Mucosa of rectum (tissue), 2 donors: ENCODE measurements at regions not wholly inside any gene's neighbourhood (a gene's known extent, or its start where the extent isn't known, plus 50 kb on each side); places are given as distances from the start of the nearest gene placed in this dataset.
"Not testable (repeated sequence)": the region's sequence is repeated elsewhere in the genome, so short reads cannot be mapped to it uniquely, and the experiment has no call there.

Experiments used
- H3K27ac ChIP-seq, 2 donors: one replicate each; pipeline ENCODE4 v1.7.0; 2013; ENCODE audit warnings: inconsistent platforms in 2 of 2, low read depth in 2 of 2, low read length in 2 of 2
- H3K27me3 ChIP-seq, 2 donors: one replicate each; pipeline ENCODE4 v1.7.0; 2013; ENCODE audit warnings: low read length in 2 of 2; ENCODE audit not compliant: control insufficient read depth in 2 of 2, insufficient read depth in 2 of 2
- H3K36me3 ChIP-seq, 2 donors: one replicate each; pipeline ENCODE4 v1.7.0; 2013; ENCODE audit warnings: low read length in 2 of 2; ENCODE audit not compliant: control insufficient read depth in 2 of 2, insufficient read depth in 2 of 2
- H3K4me1 ChIP-seq, 2 donors: one replicate each; pipeline ENCODE4 v1.7.0; 2013; ENCODE audit warnings: low read length in 2 of 2, mild to moderate bottlenecking in 1 of 2; ENCODE audit not compliant: control insufficient read depth in 2 of 2, insufficient read depth in 2 of 2
- H3K4me3 ChIP-seq, 2 donors: one replicate each; pipeline ENCODE4 v1.7.0; 2013; ENCODE audit warnings: low read length in 2 of 2
- H3K9ac ChIP-seq, 2 donors: one replicate each; pipeline ENCODE4 v1.7.0; 2013; ENCODE audit warnings: low read length in 2 of 2, low read depth in 1 of 2, mild to moderate bottlenecking in 1 of 2
- H3K9me3 ChIP-seq, 2 donors: one replicate each; pipeline ENCODE4 v1.7.0; 2013; ENCODE audit warnings: low read length in 2 of 2; ENCODE audit not compliant: control insufficient read depth in 2 of 2
- donor health status: healthy.
- donor health status: Normal muscosa, but diverticular disease.

- H3K4me1 ChIP-seq: peaks cover 0 to 2% of the 10 kb centered on the region in 2 donors
- H3K27me3 ChIP-seq: no peaks in the 10 kb centered on the region
- H3K4me3 ChIP-seq: no peak overlapping the region
- H3K36me3 ChIP-seq: no peaks in the 10 kb centered on the region
- no peaks in the 10 kb centered on the region for H3K9me3 ChIP-seq
- H3K9ac ChIP-seq: no peak overlapping the region
- H3K27ac ChIP-seq: no peak overlapping the region
These were observed 187.4 kb upstream of the SLC16A7 start for GRCh38 chr12:59408431-59408830.

GRCh38 chr12:59407799-59408198 lies 188.0 kb upstream of the SLC16A7 start:
- Histone ChIP-seq H3K4me3 (no peak overlapping the region), H3K27me3 (no peaks in the 10 kb centered on the region), H3K27ac (no peak overlapping the region), H3K36me3 (no peaks in the 10 kb centered on the region), H3K4me1 (peaks cover 0 to 2% of the 10 kb centered on the region in 2 donors), H3K9ac (no peak overlapping the region), H3K9me3 (no peaks in the 10 kb centered on the region)

GRCh38 chr12:59405992-59406391 lies 189.8 kb upstream of the SLC16A7 start:
- no peak overlapping the region for H3K4me3 ChIP-seq
- no peaks in the 10 kb centered on the region for H3K36me3 ChIP-seq
- H3K9me3 ChIP-seq: no peaks in the 10 kb centered on the region
- H3K27me3 ChIP-seq: no peaks in the 10 kb centered on the region
- peaks cover 0 to 2% of the 10 kb centered on the region in 2 donors for H3K4me1 ChIP-seq
- H3K27ac ChIP-seq: no peak overlapping the region
- no peak overlapping the region for H3K9ac ChIP-seq

GRCh38 chr12:59404109-59404650 lies 191.6 kb upstream of the SLC16A7 start:
- Histone ChIP-seq H3K4me1 (peaks cover 0 to 2% of the 10 kb centered on the region in 2 donors), H3K36me3 (no peaks in the 10 kb centered on the region), H3K9me3 (no peaks in the 10 kb centered on the region), H3K27ac (no peak overlapping the region), H3K4me3 (no peak overlapping the region), H3K9ac (no peak overlapping the region), H3K27me3 (no peaks in the 10 kb centered on the region)

GRCh38 chr12:59403259-59403932 lies 192.4 kb upstream of the SLC16A7 start:
- Histone ChIP-seq H3K9me3 (no peaks in the 10 kb centered on the region), H3K27ac (no peak overlapping the region), H3K4me1 (peaks cover 0 to 2% of the 10 kb centered on the region in 2 donors), H3K9ac (no peak overlapping the region), H3K36me3 (no peaks in the 10 kb centered on the region), H3K4me3 (no peak overlapping the region), H3K27me3 (no peaks in the 10 kb centered on the region)

- Histone ChIP-seq H3K27ac (no peak overlapping the region), H3K4me3 (no peak overlapping the region), H3K9ac (no peak overlapping the region), H3K27me3 (no peaks in the 10 kb centered on the region), H3K4me1 (peaks cover 0 to 2% of the 10 kb centered on the region in 2 donors), H3K9me3 (no peaks in the 10 kb centered on the region), H3K36me3 (no peaks in the 10 kb centered on the region)
These were observed 194.0 kb upstream of the SLC16A7 start for GRCh38 chr12:59401862-59402261.

- no peaks in the 10 kb centered on the region for H3K9me3 ChIP-seq
- H3K27me3 ChIP-seq: no peaks in the 10 kb centered on the region
- H3K4me1 ChIP-seq: no peaks in the 10 kb centered on the region
These were observed 197.7 kb upstream of the SLC16A7 start for GRCh38 chr12:59398164-59398563.

GRCh38 chr12:59396919-59397318 lies 198.9 kb upstream of the SLC16A7 start:
- Histone ChIP-seq H3K27ac (no peak overlapping the region), H3K9ac (no peak overlapping the region), H3K4me3 (no peak overlapping the region), H3K4me1 (no peaks in the 10 kb centered on the region), H3K36me3 (no peaks in the 10 kb centered on the region), H3K27me3 (no peaks in the 10 kb centered on the region), H3K9me3 (no peaks in the 10 kb centered on the region)

More at GRCh38 chr12:59398164-59398563, 197.7 kb upstream of the SLC16A7 start:
- Histone ChIP-seq H3K27ac (no peak overlapping the region), H3K36me3 (no peaks in the 10 kb centered on the region), H3K9ac (no peak overlapping the region), H3K4me3 (no peak overlapping the region)

GRCh38 chr12:59396519-59396918 lies 199.3 kb upstream of the SLC16A7 start:
- Histone ChIP-seq H3K4me1 (no peaks in the 10 kb centered on the region), H3K36me3 (no peaks in the 10 kb centered on the region), H3K27me3 (no peaks in the 10 kb centered on the region), H3K4me3 (no peak overlapping the region), H3K9ac (no peak overlapping the region), H3K27ac (no peak overlapping the region), H3K9me3 (no peaks in the 10 kb centered on the region)

GRCh38 chr12:59395310-59395709 lies 200.5 kb upstream of the SLC16A7 start:
- H3K9ac ChIP-seq: not testable (repeated sequence)

More at GRCh38 chr12:59395310-59395709, 200.5 kb upstream of the SLC16A7 start:
- not testable (repeated sequence) for H3K4me3 ChIP-seq, H3K36me3 ChIP-seq, H3K9me3 ChIP-seq, H3K4me1 ChIP-seq, H3K27me3 ChIP-seq, H3K27ac ChIP-seq
